GM12892 (cell line): ENCODE measurements at regions not wholly inside any gene's neighbourhood (a gene's known extent, or its start where the extent isn't known, plus 50 kb on each side); places are given as distances from the start of the nearest gene placed in this dataset.

Experiments
- POLR2A ChIP-seq: IDR thresholded peaks from 2 replicates; pipeline ENCODE4 v1.6.1; 2011; ENCODE audit warnings: low read depth, low read length, control low read depth
- POLR2AphosphoS5 ChIP-seq: IDR thresholded peaks from 2 replicates; pipeline ENCODE4 v1.6.1; 2011; ENCODE audit warnings: low read depth, low read length, control low read depth

- TF ChIP-seq POLR2A, result no peak
- TF ChIP-seq POLR2AphosphoS5, result no peak
Observed at GRCh38 chr5:87756951-87757350, 344.2 kb upstream of the CCNH start.
